OCI-M1 (cell line): ENCODE measurements at regions not wholly inside any gene's neighbourhood (a gene's known extent, or its start where the extent isn't known, plus 50 kb on each side); places are given as distances from the start of the nearest gene placed in this dataset.

Experiments
- DNase-seq: peaks from one replicate; lab custom pipeline; 2025; lab: John Stamatoyannopoulos, UW

GRCh38 chr6:10465629-10466499 lies 51.0 kb upstream of the TFAP2A start:
- DNase-seq, result peak; percentile 78
